Lower leg skin (tissue), 3 donors: ENCODE measurements at regions not wholly inside any gene's neighbourhood (a gene's known extent, or its start where the extent isn't known, plus 50 kb on each side); places are given as distances from the start of the nearest gene placed in this dataset.

Experiments used
- POLR2A ChIP-seq, 2 donors: fragments of 450-650 bp; IDR thresholded peaks; one replicate each; pipeline ENCODE4 v1.6.1; 2016 to 2017; ENCODE audit warnings: antibody characterized with exemption in 2 of 2, mild to moderate bottlenecking in 1 of 2, moderate library complexity in 1 of 2
- TF ChIP-seq, protein P1 (sequence below), 3 donors: fragments of 450-650 bp; IDR thresholded peaks; one replicate each; pipeline ENCODE4 v1.5.1; 2016; ENCODE audit warnings: antibody characterized with exemption in 3 of 3, mild to moderate bottlenecking in 3 of 3, moderate library complexity in 2 of 3

DNA sequence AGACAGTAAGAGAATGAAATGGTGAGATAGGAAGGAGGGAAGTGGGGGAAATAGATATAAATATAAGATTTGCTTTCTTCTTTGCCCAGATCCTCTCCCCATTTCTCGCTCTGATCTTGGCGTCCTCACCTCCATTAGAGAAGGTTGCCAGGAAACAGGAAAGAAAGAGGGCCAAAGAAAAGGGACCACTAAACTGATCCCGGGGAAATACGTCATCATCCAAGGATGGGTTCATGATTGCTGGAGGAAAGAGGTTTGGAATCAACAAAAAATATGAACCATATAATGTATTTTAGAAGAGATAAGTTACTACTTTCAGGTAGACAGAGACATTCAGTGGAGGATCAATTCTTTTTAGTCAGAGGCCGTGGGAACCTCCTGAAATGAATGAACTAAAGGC lies 536.0 kb downstream of the HAPSTR1 start:
- TF ChIP-seq POLR2A (IDR thresholded peaks at IDR 0.05): no peak
- TF ChIP-seq, protein P1, sequence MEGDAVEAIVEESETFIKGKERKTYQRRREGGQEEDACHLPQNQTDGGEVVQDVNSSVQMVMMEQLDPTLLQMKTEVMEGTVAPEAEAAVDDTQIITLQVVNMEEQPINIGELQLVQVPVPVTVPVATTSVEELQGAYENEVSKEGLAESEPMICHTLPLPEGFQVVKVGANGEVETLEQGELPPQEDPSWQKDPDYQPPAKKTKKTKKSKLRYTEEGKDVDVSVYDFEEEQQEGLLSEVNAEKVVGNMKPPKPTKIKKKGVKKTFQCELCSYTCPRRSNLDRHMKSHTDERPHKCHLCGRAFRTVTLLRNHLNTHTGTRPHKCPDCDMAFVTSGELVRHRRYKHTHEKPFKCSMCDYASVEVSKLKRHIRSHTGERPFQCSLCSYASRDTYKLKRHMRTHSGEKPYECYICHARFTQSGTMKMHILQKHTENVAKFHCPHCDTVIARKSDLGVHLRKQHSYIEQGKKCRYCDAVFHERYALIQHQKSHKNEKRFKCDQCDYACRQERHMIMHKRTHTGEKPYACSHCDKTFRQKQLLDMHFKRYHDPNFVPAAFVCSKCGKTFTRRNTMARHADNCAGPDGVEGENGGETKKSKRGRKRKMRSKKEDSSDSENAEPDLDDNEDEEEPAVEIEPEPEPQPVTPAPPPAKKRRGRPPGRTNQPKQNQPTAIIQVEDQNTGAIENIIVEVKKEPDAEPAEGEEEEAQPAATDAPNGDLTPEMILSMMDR (IDR thresholded peaks at IDR 0.05): no peak
